ENCODE measurements at regions not wholly inside any gene's neighbourhood (a gene's known extent, or its start where the extent isn't known, plus 50 kb on each side); places are given as distances from the start of the nearest gene placed in this dataset.
A peak's percentile ranks its signal among the peaks of the same experiment; 100 is the strongest.

GRCh38 chr14:38502239-38502638 lies 246.3 kb upstream of the CLEC14A start:
- no peak for DNase-seq

- no peak for DNase-seq
Measured at GRCh38 chr14:38500125-38500524, 244.2 kb upstream of the CLEC14A start.

- DNase-seq: no peak
Measured at GRCh38 chr14:38496092-38496491, 240.2 kb upstream of the CLEC14A start.

- no peak for DNase-seq
Measured at GRCh38 chr14:38490273-38490672, 234.4 kb upstream of the CLEC14A start.

GRCh38 chr14:38485026-38485425 lies 229.1 kb upstream of the CLEC14A start:
- DNase-seq: peak in 1 of 2 experiments; percentile 59

GRCh38 chr14:38481952-38482678 lies 226.2 kb upstream of the CLEC14A start:
- DNase-seq: no peak

- no peak for DNase-seq
Measured at GRCh38 chr14:38469156-38469555, 213.3 kb upstream of the CLEC14A start.

GRCh38 chr14:38442208-38442607 lies 186.3 kb upstream of the CLEC14A start:
- no peak for DNase-seq

- DNase-seq: no peak
Measured at GRCh38 chr14:38432186-38432585, 176.3 kb upstream of the CLEC14A start.

- no peak for DNase-seq
Measured at GRCh38 chr14:38431156-38431555, 175.3 kb upstream of the CLEC14A start.

- DNase-seq: no peak
Measured at GRCh38 chr14:38430522-38430921, 174.6 kb upstream of the CLEC14A start.

GRCh38 chr14:38425324-38425976 lies 169.6 kb upstream of the CLEC14A start:
- DNase-seq: no peak

- DNase-seq: no peak
Measured at GRCh38 chr14:38420048-38420447, 164.2 kb upstream of the CLEC14A start.

GRCh38 chr14:38419579-38419978 lies 163.7 kb upstream of the CLEC14A start:
- DNase-seq: no peak

GRCh38 chr14:38412654-38413053 lies 156.8 kb upstream of the CLEC14A start:
- DNase-seq: no peak

GRCh38 chr14:38410442-38410841 lies 154.5 kb upstream of the CLEC14A start:
- DNase-seq: no peak

- DNase-seq: no peak
Measured at GRCh38 chr14:38409071-38409705, 153.3 kb upstream of the CLEC14A start.

- peak; percentile 76 to 85 for DNase-seq
Measured at GRCh38 chr14:38405851-38406635, 150.2 kb upstream of the CLEC14A start.

GRCh38 chr14:38404616-38405015 lies 148.7 kb upstream of the CLEC14A start:
- no peak for DNase-seq

GRCh38 chr14:38404100-38404541 lies 148.2 kb upstream of the CLEC14A start:
- no peak for DNase-seq

GRCh38 chr14:38400751-38401150 lies 144.9 kb upstream of the CLEC14A start:
- no peak for DNase-seq

GRCh38 chr14:38399652-38400051 lies 143.8 kb upstream of the CLEC14A start:
- DNase-seq: no peak

GRCh38 chr14:38394767-38395166 lies 138.9 kb upstream of the CLEC14A start:
- DNase-seq: no peak

Measured in NCI-H524 (cell line).